WTC11 (cell line): ENCODE measurements at regions not wholly inside any gene's neighbourhood (a gene's known extent, or its start where the extent isn't known, plus 50 kb on each side); places are given as distances from the start of the nearest gene placed in this dataset.

Experiments
- AFF4 ChIP-seq: sonication (generic); formaldehyde crosslinking; IDR thresholded peaks from 2 replicates; pipeline ENCODE4 v1.8.1; 2023; ENCODE audit warnings: mild to moderate bottlenecking, missing genetic modification reagents, borderline replicate concordance
- ATF2 ChIP-seq: sonication (generic); formaldehyde crosslinking; IDR thresholded peaks from 2 replicates; pipeline ENCODE4 v1.8.1; 2022; ENCODE audit warnings: low read depth, missing genetic modification reagents, borderline replicate concordance
- CREB1 ChIP-seq: sonication (generic); formaldehyde crosslinking; IDR thresholded peaks from 2 replicates; pipeline ENCODE4 v1.8.0; 2023; ENCODE audit warnings: mild to moderate bottlenecking, missing genetic modification reagents
- JUN ChIP-seq: sonication (generic); formaldehyde crosslinking; IDR thresholded peaks from 2 replicates; pipeline ENCODE4 v1.8.0; 2023; ENCODE audit warnings: mild to moderate bottlenecking, missing genetic modification reagents
- NFYB ChIP-seq: sonication (generic); formaldehyde crosslinking; conservative IDR thresholded peaks from 2 replicates; pipeline ENCODE4 v1.8.0; 2022; ENCODE audit warnings: low read depth, missing genetic modification reagents
- TEAD4 ChIP-seq: sonication (generic); formaldehyde crosslinking; IDR thresholded peaks from 2 replicates; pipeline ENCODE4 v1.8.0; 2022; ENCODE audit warnings: mild to moderate bottlenecking, missing genetic modification reagents
- ZBTB43 ChIP-seq: sonication (generic); formaldehyde crosslinking; IDR thresholded peaks from 2 replicates; pipeline ENCODE4 v1.8.1; 2023; ENCODE audit warnings: mild to moderate bottlenecking, missing genetic modification reagents
- TF ChIP-seq, protein P1 (sequence below): fragments of 200-600 bp; IDR thresholded peaks from 2 replicates; pipeline ENCODE4 v1.8.0; 2022; ENCODE audit warnings: antibody characterized with exemption
- TF ChIP-seq, protein P2 (sequence below): sonication (generic); formaldehyde crosslinking; IDR thresholded peaks from 2 replicates; pipeline ENCODE4 v1.8.1; 2023; ENCODE audit warnings: mild to moderate bottlenecking, missing genetic modification reagents, moderate library complexity
- TF ChIP-seq, protein P3 (sequence below): sonication (generic); formaldehyde crosslinking; IDR thresholded peaks from 2 replicates; pipeline ENCODE4 v1.8.1; 2023; ENCODE audit warnings: mild to moderate bottlenecking, missing genetic modification reagents, moderate library complexity
- TF ChIP-seq, protein P4 (sequence below): sonication (generic); formaldehyde crosslinking; IDR thresholded peaks from 2 replicates; pipeline ENCODE4 v1.8.1; 2022; ENCODE audit warnings: missing genetic modification reagents, borderline replicate concordance

GRCh38 chr7:126040114-126041045, 1110.8 kb upstream of the POT1 start:
- TF ChIP-seq, protein P1, sequence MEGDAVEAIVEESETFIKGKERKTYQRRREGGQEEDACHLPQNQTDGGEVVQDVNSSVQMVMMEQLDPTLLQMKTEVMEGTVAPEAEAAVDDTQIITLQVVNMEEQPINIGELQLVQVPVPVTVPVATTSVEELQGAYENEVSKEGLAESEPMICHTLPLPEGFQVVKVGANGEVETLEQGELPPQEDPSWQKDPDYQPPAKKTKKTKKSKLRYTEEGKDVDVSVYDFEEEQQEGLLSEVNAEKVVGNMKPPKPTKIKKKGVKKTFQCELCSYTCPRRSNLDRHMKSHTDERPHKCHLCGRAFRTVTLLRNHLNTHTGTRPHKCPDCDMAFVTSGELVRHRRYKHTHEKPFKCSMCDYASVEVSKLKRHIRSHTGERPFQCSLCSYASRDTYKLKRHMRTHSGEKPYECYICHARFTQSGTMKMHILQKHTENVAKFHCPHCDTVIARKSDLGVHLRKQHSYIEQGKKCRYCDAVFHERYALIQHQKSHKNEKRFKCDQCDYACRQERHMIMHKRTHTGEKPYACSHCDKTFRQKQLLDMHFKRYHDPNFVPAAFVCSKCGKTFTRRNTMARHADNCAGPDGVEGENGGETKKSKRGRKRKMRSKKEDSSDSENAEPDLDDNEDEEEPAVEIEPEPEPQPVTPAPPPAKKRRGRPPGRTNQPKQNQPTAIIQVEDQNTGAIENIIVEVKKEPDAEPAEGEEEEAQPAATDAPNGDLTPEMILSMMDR, result no peak
- no peak for TF ChIP-seq CREB1 (CRISPR knock-in tag)
- no peak for TF ChIP-seq ZBTB43 (CRISPR knock-in tag)
- no peak for TF ChIP-seq TEAD4 (CRISPR knock-in tag)
- TF ChIP-seq JUN, result no peak
- no peak for TF ChIP-seq AFF4 (CRISPR knock-in tag)
- no peak for TF ChIP-seq NFYB (CRISPR knock-in tag)
- no peak for TF ChIP-seq ATF2 (CRISPR knock-in tag)
- TF ChIP-seq, protein P2, sequence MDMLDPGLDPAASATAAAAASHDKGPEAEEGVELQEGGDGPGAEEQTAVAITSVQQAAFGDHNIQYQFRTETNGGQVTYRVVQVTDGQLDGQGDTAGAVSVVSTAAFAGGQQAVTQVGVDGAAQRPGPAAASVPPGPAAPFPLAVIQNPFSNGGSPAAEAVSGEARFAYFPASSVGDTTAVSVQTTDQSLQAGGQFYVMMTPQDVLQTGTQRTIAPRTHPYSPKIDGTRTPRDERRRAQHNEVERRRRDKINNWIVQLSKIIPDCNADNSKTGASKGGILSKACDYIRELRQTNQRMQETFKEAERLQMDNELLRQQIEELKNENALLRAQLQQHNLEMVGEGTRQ, result no peak
- TF ChIP-seq, protein P3, sequence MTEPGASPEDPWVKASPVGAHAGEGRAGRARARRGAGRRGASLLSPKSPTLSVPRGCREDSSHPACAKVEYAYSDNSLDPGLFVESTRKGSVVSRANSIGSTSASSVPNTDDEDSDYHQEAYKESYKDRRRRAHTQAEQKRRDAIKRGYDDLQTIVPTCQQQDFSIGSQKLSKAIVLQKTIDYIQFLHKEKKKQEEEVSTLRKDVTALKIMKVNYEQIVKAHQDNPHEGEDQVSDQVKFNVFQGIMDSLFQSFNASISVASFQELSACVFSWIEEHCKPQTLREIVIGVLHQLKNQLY (CRISPR knock-in tag), result no peak
- TF ChIP-seq, protein P4, sequence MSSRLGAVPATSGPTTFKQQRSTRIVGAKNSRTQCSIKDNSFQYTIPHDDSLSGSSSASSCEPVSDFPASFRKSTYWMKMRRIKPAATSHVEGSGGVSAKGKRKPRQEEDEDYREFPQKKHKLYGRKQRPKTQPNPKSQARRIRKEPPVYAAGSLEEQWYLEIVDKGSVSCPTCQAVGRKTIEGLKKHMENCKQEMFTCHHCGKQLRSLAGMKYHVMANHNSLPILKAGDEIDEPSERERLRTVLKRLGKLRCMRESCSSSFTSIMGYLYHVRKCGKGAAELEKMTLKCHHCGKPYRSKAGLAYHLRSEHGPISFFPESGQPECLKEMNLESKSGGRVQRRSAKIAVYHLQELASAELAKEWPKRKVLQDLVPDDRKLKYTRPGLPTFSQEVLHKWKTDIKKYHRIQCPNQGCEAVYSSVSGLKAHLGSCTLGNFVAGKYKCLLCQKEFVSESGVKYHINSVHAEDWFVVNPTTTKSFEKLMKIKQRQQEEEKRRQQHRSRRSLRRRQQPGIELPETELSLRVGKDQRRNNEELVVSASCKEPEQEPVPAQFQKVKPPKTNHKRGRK (CRISPR knock-in tag), result no peak
